Uterus (tissue), 2 donors: ENCODE measurements at regions not wholly inside any gene's neighbourhood (a gene's known extent, or its start where the extent isn't known, plus 50 kb on each side); places are given as distances from the start of the nearest gene placed in this dataset.

Experiments used
- POLR2A ChIP-seq, 2 donors: fragments of 450-650 bp; IDR thresholded peaks; one replicate each; pipeline ENCODE4 v1.6.1; 2016; ENCODE audit warnings: antibody characterized with exemption in 2 of 2, mild to moderate bottlenecking in 1 of 2, moderate library complexity in 1 of 2
- TF ChIP-seq, protein P1 (sequence below), 4 experiments: fragments of 200-600 bp in 2 of 4; fragments of 450-650 bp in 2 of 4; sonication (generic) in 2 of 4; IDR thresholded peaks; one replicate each; pipeline ENCODE4 v1.5.1; 2016 to 2019; ENCODE audit warnings: antibody characterized with exemption in 4 of 4, mild to moderate bottlenecking in 2 of 4, moderate library complexity in 1 of 4

DNA sequence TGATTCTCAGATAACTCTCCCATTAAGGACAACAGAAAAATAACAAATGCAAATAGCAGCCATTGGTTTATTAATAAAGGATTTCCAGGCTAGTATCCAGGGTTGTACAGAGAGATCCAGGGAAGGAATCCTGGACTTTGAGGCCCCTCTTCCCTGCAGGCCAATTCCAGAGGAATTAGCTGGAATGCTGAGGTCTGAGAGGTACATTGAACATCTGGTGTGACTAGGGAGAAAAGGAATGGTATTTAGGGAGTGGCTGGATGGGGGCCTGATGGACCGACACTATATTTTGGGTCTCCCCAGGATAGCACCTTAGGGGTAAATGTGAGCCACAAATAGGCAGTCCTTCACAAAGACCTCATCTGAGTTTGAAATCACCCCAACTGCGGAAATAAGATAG, 924.5 kb downstream of the AACS start:
- TF ChIP-seq POLR2A (IDR thresholded peaks at IDR 0.05): no peak
- TF ChIP-seq, protein P1, sequence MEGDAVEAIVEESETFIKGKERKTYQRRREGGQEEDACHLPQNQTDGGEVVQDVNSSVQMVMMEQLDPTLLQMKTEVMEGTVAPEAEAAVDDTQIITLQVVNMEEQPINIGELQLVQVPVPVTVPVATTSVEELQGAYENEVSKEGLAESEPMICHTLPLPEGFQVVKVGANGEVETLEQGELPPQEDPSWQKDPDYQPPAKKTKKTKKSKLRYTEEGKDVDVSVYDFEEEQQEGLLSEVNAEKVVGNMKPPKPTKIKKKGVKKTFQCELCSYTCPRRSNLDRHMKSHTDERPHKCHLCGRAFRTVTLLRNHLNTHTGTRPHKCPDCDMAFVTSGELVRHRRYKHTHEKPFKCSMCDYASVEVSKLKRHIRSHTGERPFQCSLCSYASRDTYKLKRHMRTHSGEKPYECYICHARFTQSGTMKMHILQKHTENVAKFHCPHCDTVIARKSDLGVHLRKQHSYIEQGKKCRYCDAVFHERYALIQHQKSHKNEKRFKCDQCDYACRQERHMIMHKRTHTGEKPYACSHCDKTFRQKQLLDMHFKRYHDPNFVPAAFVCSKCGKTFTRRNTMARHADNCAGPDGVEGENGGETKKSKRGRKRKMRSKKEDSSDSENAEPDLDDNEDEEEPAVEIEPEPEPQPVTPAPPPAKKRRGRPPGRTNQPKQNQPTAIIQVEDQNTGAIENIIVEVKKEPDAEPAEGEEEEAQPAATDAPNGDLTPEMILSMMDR (IDR thresholded peaks at IDR 0.05): no peak
